IMR-90 (cell line): ENCODE measurements at regions not wholly inside any gene's neighbourhood (a gene's known extent, or its start where the extent isn't known, plus 50 kb on each side); places are given as distances from the start of the nearest gene placed in this dataset.

Experiments used
- ATAC-seq: fragments of 200-7000 bp; cut with Tn5 transposase; 2 replicates; pipeline ENCODE4 v1.9.1; 2020; ENCODE audit warnings: low read depth, mild to moderate bottlenecking, moderate library complexity
- BruUV-seq: library from RNA; stranded (reverse); fragments of 400-500 nt; replicated peaks from 2 replicates; lab custom pipeline; 2021; lab: Mats Ljungman, UMichigan
- CTCF ChIA-PET: fragments of 300-600 bp; formaldehyde crosslinking; extraction: SDS; loops from one replicate; lab custom pipeline; 2021; ENCODE audit warnings: antibody characterized with exemption; lab: Yijun Ruan, JAX
- POLR2A ChIA-PET: fragments of 300-600 bp; sonication (Branson Sonifier 250); formaldehyde crosslinking; loops from one replicate; lab custom pipeline; 2022; ENCODE audit warnings: antibody characterized with exemption; ENCODE audit not compliant: unreplicated experiment; lab: Charles Lee
- DNase-seq: peaks from one replicate; pipeline ENCODE4 v3.0.0; 2013
- H2AFZ ChIP-seq: replicated peaks from 2 replicates; pipeline ENCODE3; 2013; ENCODE audit warnings: low read length, mild to moderate bottlenecking; ENCODE audit not compliant: poor library complexity
- H2AK5ac ChIP-seq: 2 replicates; pipeline ENCODE4 v1.6.1; 2013; ENCODE audit warnings: low read depth, low read length, inconsistent platforms
- H2AK9ac ChIP-seq: replicated peaks from 2 replicates; pipeline ENCODE3; 2013; ENCODE audit warnings: mild to moderate bottlenecking, low read depth, low read length, moderate library complexity; ENCODE audit not compliant: poor library complexity
- H2BK120ac ChIP-seq: 2 replicates; pipeline ENCODE4 v1.6.1; 2013; ENCODE audit warnings: low read depth, low read length, inconsistent platforms
- H2BK15ac ChIP-seq: 3 replicates; pipeline ENCODE4 v1.6.1; 2013; ENCODE audit warnings: low read depth, low read length, inconsistent platforms
- H2BK20ac ChIP-seq: 2 replicates; pipeline ENCODE4 v1.6.1; 2013; ENCODE audit warnings: low read depth, mild to moderate bottlenecking, inconsistent platforms, low read length, moderate library complexity
- H2BK5ac ChIP-seq: 2 replicates; pipeline ENCODE4 v1.6.1; 2013; ENCODE audit warnings: mild to moderate bottlenecking, low read depth, low read length, inconsistent platforms; ENCODE audit not compliant: poor library complexity, severe bottlenecking
- H3K14ac ChIP-seq: replicated peaks from 2 replicates; pipeline ENCODE4 v1.6.1; 2013; ENCODE audit warnings: low read depth, low read length, inconsistent platforms
- H3K18ac ChIP-seq: 2 replicates; pipeline ENCODE4 v1.6.1; 2013; ENCODE audit warnings: low read depth, low read length, control low read depth
- H3K23ac ChIP-seq: 2 replicates; pipeline ENCODE4 v1.6.1; 2013; ENCODE audit warnings: low read depth, low read length, inconsistent platforms
- H3K27ac ChIP-seq: 2 replicates; pipeline ENCODE4 v1.5.1; 2013; ENCODE audit warnings: mild to moderate bottlenecking, control low read depth, low read length; ENCODE audit not compliant: insufficient read depth
- H3K27me3 ChIP-seq: 2 replicates; pipeline ENCODE4 v1.6.1; 2013; ENCODE audit warnings: low read length; ENCODE audit not compliant: control insufficient read depth, insufficient read depth
- H3K36me3 ChIP-seq: 2 replicates; pipeline ENCODE4 v1.6.1; 2013; ENCODE audit warnings: low read length, mixed read lengths; ENCODE audit not compliant: control insufficient read depth, insufficient read depth
- H3K4ac ChIP-seq: 2 replicates; pipeline ENCODE4 v1.6.1; 2013; ENCODE audit warnings: low read depth, low read length, inconsistent platforms
- H3K4me1 ChIP-seq: 2 replicates; pipeline ENCODE4 v1.6.1; 2013; ENCODE audit warnings: low read length, mixed read lengths; ENCODE audit not compliant: control insufficient read depth, insufficient read depth
- H3K4me2 ChIP-seq: 2 replicates; pipeline ENCODE4 v1.6.1; 2013; ENCODE audit warnings: low read depth, mild to moderate bottlenecking, control low read depth, low read length, moderate library complexity
- H3K4me3 ChIP-seq: 2 replicates; pipeline ENCODE4 v1.5.1; 2013; ENCODE audit warnings: low read depth, mild to moderate bottlenecking, control low read depth, low read length, moderate library complexity; ENCODE audit not compliant: insufficient read depth
- H3K56ac ChIP-seq: 2 replicates; pipeline ENCODE4 v1.6.1; 2013; ENCODE audit warnings: low read length, inconsistent platforms; ENCODE audit not compliant: insufficient read depth; ENCODE audit errors: extremely low read depth
- H3K79me1 ChIP-seq, 2 experiments: 2 replicates each; pipeline ENCODE4 v1.6.1; 2013; ENCODE audit warnings: low read length in 2 of 2, inconsistent platforms in 1 of 2, low read depth in 1 of 2
- H3K9ac ChIP-seq: 2 replicates; pipeline ENCODE4 v1.6.1; 2013; ENCODE audit warnings: low read depth, low read length, control low read depth
- H3K9me1 ChIP-seq: 2 replicates; pipeline ENCODE4 v1.6.1; 2013; ENCODE audit warnings: low read length, inconsistent platforms; ENCODE audit not compliant: insufficient read depth
- H3K9me3 ChIP-seq: 2 replicates; pipeline ENCODE4 v1.6.1; 2013; ENCODE audit warnings: low read length; ENCODE audit not compliant: control insufficient read depth, insufficient read depth
- H4K20me1 ChIP-seq: 2 replicates; pipeline ENCODE4 v1.6.1; 2013; ENCODE audit warnings: low read length, inconsistent platforms; ENCODE audit not compliant: insufficient read depth
- H4K5ac ChIP-seq: 2 replicates; pipeline ENCODE4 v1.6.1; 2013; ENCODE audit warnings: mild to moderate bottlenecking, low read depth, low read length, control low read depth
- H4K8ac ChIP-seq, 2 experiments: 2 replicates each; pipeline ENCODE4 v1.6.1; 2013; ENCODE audit warnings: low read depth in 2 of 2, low read length in 2 of 2, control low read depth in 1 of 2, inconsistent platforms in 1 of 2
- H4K91ac ChIP-seq: 2 replicates; pipeline ENCODE4 v1.6.1; 2013; ENCODE audit warnings: low read depth, low read length, inconsistent platforms; ENCODE audit not compliant: insufficient read depth
- BHLHE40 ChIP-seq: fragments of 150-350 bp; IDR thresholded peaks from 2 replicates; pipeline ENCODE4 v1.6.1; 2016; ENCODE audit warnings: mild to moderate bottlenecking, low read depth, low read length
- CEBPB ChIP-seq: IDR thresholded peaks from 2 replicates; pipeline ENCODE4 v1.6.1; 2012; ENCODE audit warnings: low read depth, low read length, improper control_type of control experiment
- CHD1 ChIP-seq: IDR thresholded peaks from 2 replicates; pipeline ENCODE4 v1.6.1; 2012; ENCODE audit warnings: low read depth, low read length, improper control_type of control experiment
- CTCF ChIP-seq: conservative IDR thresholded peaks from 2 replicates; pipeline ENCODE4 v1.5.1; 2012; ENCODE audit warnings: mild to moderate bottlenecking, low read depth, low read length, improper control_type of control experiment
- ELK1 ChIP-seq: fragments of 150-350 bp; IDR thresholded peaks from 2 replicates; pipeline ENCODE4 v1.6.1; 2016; ENCODE audit warnings: low read depth, mild to moderate bottlenecking, low read length, moderate library complexity, borderline replicate concordance
- FOS ChIP-seq: fragments of 150-350 bp; IDR thresholded peaks from 2 replicates; pipeline ENCODE4 v1.6.1; 2016; ENCODE audit warnings: low read depth, low read length
- MAFK ChIP-seq: IDR thresholded peaks from 2 replicates; pipeline ENCODE4 v1.6.1; 2012; ENCODE audit warnings: low read depth, low read length, improper control_type of control experiment
- MAZ ChIP-seq: IDR thresholded peaks from 2 replicates; pipeline ENCODE4 v1.6.1; 2012; ENCODE audit warnings: low read depth, mild to moderate bottlenecking, low read length, improper control_type of control experiment, moderate library complexity, borderline replicate concordance
- MXI1 ChIP-seq: IDR thresholded peaks from 2 replicates; pipeline ENCODE4 v1.6.1; 2012; ENCODE audit warnings: low read depth, mild to moderate bottlenecking, low read length, moderate library complexity, borderline replicate concordance
- NFE2L2 ChIP-seq: fragments of 150-350 bp; IDR thresholded peaks from 2 replicates; pipeline ENCODE4 v1.6.1; 2016; ENCODE audit warnings: low read depth, mild to moderate bottlenecking, low read length
- POLR2A ChIP-seq: IDR thresholded peaks from 2 replicates; pipeline ENCODE4 v1.6.1; 2012; ENCODE audit warnings: mild to moderate bottlenecking, low read depth, low read length
- RAD21 ChIP-seq: IDR thresholded peaks from 2 replicates; pipeline ENCODE4 v1.6.1; 2012; ENCODE audit warnings: low read length, improper control_type of control experiment
- RCOR1 ChIP-seq: IDR thresholded peaks from 2 replicates; pipeline ENCODE4 v1.6.1; 2012; ENCODE audit warnings: mild to moderate bottlenecking, low read length, improper control_type of control experiment; ENCODE audit not compliant: insufficient replicate concordance
- RFX5 ChIP-seq: IDR thresholded peaks from 2 replicates; pipeline ENCODE4 v1.8.0; 2012; ENCODE audit warnings: low read depth, mild to moderate bottlenecking, low read length, moderate library complexity
- SMC3 ChIP-seq: fragments of 150-350 bp; IDR thresholded peaks from 2 replicates; pipeline ENCODE4 v1.6.1; 2016; ENCODE audit warnings: low read depth, mild to moderate bottlenecking, antibody characterized with exemption, low read length, moderate library complexity
- USF2 ChIP-seq: fragments of 150-350 bp; IDR thresholded peaks from 2 replicates; pipeline ENCODE4 v1.6.1; 2017; ENCODE audit warnings: mild to moderate bottlenecking, antibody characterized with exemption, low read length, low read depth
- WGBS, 2 experiments: methylation state at CpG; one replicate each; pipeline versions ENCODE4 v1.1.5 to v1.1.7; 2013; ENCODE audit warnings: missing lambda C conversion rate in 2 of 2; ENCODE audit not compliant: insufficient read length in 1 of 2; ENCODE audit errors: extremely low coverage in 2 of 2; 5-methylcytosine and 5-hydroxymethylcytosine counted together
- dilution Hi-C: fragments of 300-500 bp; cut with HindIII; formaldehyde crosslinking; loops from one replicate; pipeline ENCODE4 v1.14.3; 2018; ENCODE audit warnings: low sequenced_read_pairs; ENCODE audit not compliant: unreplicated experiment
- in situ Hi-C: fragments of 300-500 bp; cut with MboI; formaldehyde crosslinking; loops from 3 replicates; pipeline ENCODE4 v1.14.3; 2019; ENCODE audit warnings: low sequenced_read_pairs, inconsistent platforms, mixed read lengths
- intact Hi-C: fragments of 100-400 bp; cut with micrococcal nuclease; formaldehyde crosslinking; loops from 2 replicates; pipeline ENCODE4 v1.10.0; 2022

- Histone ChIP-seq H3K79me1 (no peaks in the 10 kb centered on the region), H4K20me1 (no peaks in the 10 kb centered on the region), H3K9ac (no peak overlapping the region), H3K9me3 (no peaks in the 10 kb centered on the region), H4K8ac (no peak overlapping the region), H3K4ac (no peak overlapping the region), H3K14ac (no peak overlapping the region), H4K5ac (no peak overlapping the region), H2BK5ac (no peak overlapping the region), H3K27ac (no peak overlapping the region), H2BK20ac (no peak overlapping the region), H2AK5ac (no peak overlapping the region), H3K18ac (no peak overlapping the region), H3K4me3 (no peak overlapping the region), H2BK15ac (no peak overlapping the region), H3K9me1 (no peaks in the 10 kb centered on the region; the same call in 1 of the 2 replicates), H3K4me2 (no peak overlapping the region), H3K36me3 (no peaks in the 10 kb centered on the region), H2BK120ac (no peak overlapping the region), H2AK9ac (no peak overlapping the region), H2AFZ (no peak overlapping the region), H3K27me3 (no peaks in the 10 kb centered on the region), H3K56ac (no peak overlapping the region), H3K23ac (no peak overlapping the region), H4K91ac (no peak overlapping the region), H3K4me1 (no peaks in the 10 kb centered on the region; the same call in 1 of the 2 replicates)
- BruUV-seq, result no TSS peak
- 100% methylated on average over 3 of the region's 7 CpGs; no CpG with 5 or more reads in 1 of the 2 experiments for WGBS, 2 experiments
- intact Hi-C loops, result loop anchor here (1.0 kb wide), 1 partner anchor 21 kb away; no protein-coding TSS in a partner anchor
- ATAC-seq (no peak), DNase-seq (no peak)
- in situ Hi-C loops, result no loop called here
- dilution Hi-C loops, result no loop called here
- ChIA-PET CTCF (no interaction called here), POLR2A (no interaction called here)
- TF ChIP-seq MAFK, result no peak
- TF ChIP-seq MXI1, result no peak
- no peak for TF ChIP-seq FOS
- TF ChIP-seq SMC3, result no peak
- TF ChIP-seq USF2, result no peak
- no peak for TF ChIP-seq RFX5
- TF ChIP-seq CEBPB, result no peak
- no peak for TF ChIP-seq RCOR1
- no peak for TF ChIP-seq CTCF
- no peak for TF ChIP-seq MAZ
- TF ChIP-seq CHD1, result no peak
- no peak for TF ChIP-seq NFE2L2
- TF ChIP-seq ELK1, result no peak
- TF ChIP-seq RAD21, result no peak
- no peak for TF ChIP-seq BHLHE40
- TF ChIP-seq POLR2A, result no peak
These were observed 202.9 kb downstream of the RPS24 start for GRCh38 chr10:78236416-78237015.
